CD14-positive monocyte (primary cell): ENCODE measurements at regions not wholly inside any gene's neighbourhood (a gene's known extent, or its start where the extent isn't known, plus 50 kb on each side); places are given as distances from the start of the nearest gene placed in this dataset.

Source experiments
- DNase-seq, 3 donors: peaks; one replicate each; pipeline ENCODE4 v3.0.0-alpha.2; 2011 to 2022
- H2AFZ ChIP-seq: 2 replicates; pipeline ENCODE4 v1.6.0; 2012; ENCODE audit warnings: mild to moderate bottlenecking, low read depth, low read length, inconsistent platforms; ENCODE audit not compliant: insufficient read depth, poor library complexity, severe bottlenecking
- H3K27ac ChIP-seq, 2 donors: 1 replicate in 1 of 2; 2 replicates in 1 of 2; pipeline ENCODE4 v1.5.1; 2012 to 2013; ENCODE audit warnings: low read length in 2 of 2, control low read depth in 1 of 2, inconsistent platforms in 1 of 2, low read depth in 1 of 2, mild to moderate bottlenecking in 1 of 2
- H3K27me3 ChIP-seq, 2 donors: one replicate each; pipeline versions ENCODE4 v1.6.0 to v1.6.1; 2011 to 2013; ENCODE audit warnings: low read length in 2 of 2; ENCODE audit not compliant: control insufficient read depth in 2 of 2, insufficient read depth in 2 of 2
- H3K36me3 ChIP-seq, 2 donors: replicated peaks in 1 of 2; 1 replicate in 1 of 2; 2 replicates in 1 of 2; pipeline versions ENCODE4 v1.5.1 to v1.6.1; 2012 to 2013; ENCODE audit warnings: low read length in 2 of 2, control low read depth in 1 of 2, inconsistent platforms in 1 of 2, mild to moderate bottlenecking in 1 of 2; ENCODE audit not compliant: insufficient read depth in 2 of 2, control insufficient read depth in 1 of 2
- H3K4me1 ChIP-seq, 2 donors: 1 replicate in 1 of 2; 2 replicates in 1 of 2; pipeline versions ENCODE4 v1.5.1 to v1.6.1; 2012 to 2013; ENCODE audit warnings: low read length in 2 of 2, control low read depth in 1 of 2, inconsistent platforms in 1 of 2, mild to moderate bottlenecking in 1 of 2, moderate library complexity in 1 of 2; ENCODE audit not compliant: insufficient read depth in 2 of 2, control insufficient read depth in 1 of 2
- H3K4me2 ChIP-seq: replicated peaks from 2 replicates; pipeline ENCODE3; 2012; ENCODE audit warnings: low read length, moderate library complexity, mild to moderate bottlenecking; ENCODE audit not compliant: poor library complexity, severe bottlenecking; ENCODE audit errors: extremely low read depth
- H3K4me3 ChIP-seq, 3 experiments: fragments of 200-600 bp in 1 of 3; sonication (generic) in 1 of 3; replicated peaks in 1 of 3; 1 replicate in 2 of 3; 2 replicates in 1 of 3; pipeline ENCODE4 v1.5.1; 2011 to 2013; ENCODE audit warnings: low read length in 3 of 3, mild to moderate bottlenecking in 3 of 3, control low read depth in 2 of 3, low read depth in 2 of 3, inconsistent platforms in 1 of 3, moderate library complexity in 1 of 3
- H3K79me2 ChIP-seq: 2 replicates; pipeline ENCODE4 v1.6.0; 2012; ENCODE audit warnings: mild to moderate bottlenecking, control low read depth, inconsistent platforms, low read length, moderate library complexity; ENCODE audit not compliant: insufficient read depth
- H3K9ac ChIP-seq: 2 replicates; pipeline ENCODE4 v1.6.0; 2017; ENCODE audit warnings: low read length, mild to moderate bottlenecking; ENCODE audit not compliant: insufficient read depth, poor library complexity, severe bottlenecking
- H3K9me3 ChIP-seq, 2 donors: replicated peaks in 1 of 2; 1 replicate in 1 of 2; 2 replicates in 1 of 2; pipeline versions ENCODE4 v1.5.1 to v1.6.1; 2012 to 2013; ENCODE audit warnings: low read length in 2 of 2, control low read depth in 1 of 2; ENCODE audit not compliant: control insufficient read depth in 1 of 2, insufficient read depth in 1 of 2
- H4K20me1 ChIP-seq: 2 replicates; pipeline ENCODE4 v1.6.0; 2012; ENCODE audit warnings: mild to moderate bottlenecking, low read length, control low read depth, moderate library complexity; ENCODE audit not compliant: insufficient read depth
- H3K27ac Mint-ChIP-seq, 7 donors: one replicate each; pipeline ENCODE4 v1.8.0; 2020; ENCODE audit warnings: mild to moderate bottlenecking in 7 of 7, mixed read lengths in 7 of 7, moderate library complexity in 6 of 7, inconsistent platforms in 2 of 7
- H3K27me3 Mint-ChIP-seq, 3 donors: one replicate each; pipeline ENCODE4 v1.8.0; 2021 to 2022; ENCODE audit warnings: low read depth in 3 of 3, mild to moderate bottlenecking in 3 of 3, mixed read lengths in 3 of 3, moderate library complexity in 3 of 3, inconsistent platforms in 1 of 3
- H3K36me3 Mint-ChIP-seq, 2 donors: one replicate each; pipeline ENCODE4 v1.8.0; 2020; ENCODE audit warnings: mixed read lengths in 2 of 2, inconsistent platforms in 1 of 2, mild to moderate bottlenecking in 1 of 2
- H3K4me1 Mint-ChIP-seq: one replicate; pipeline ENCODE4 v1.8.0; 2020; ENCODE audit warnings: mild to moderate bottlenecking, mixed read lengths
- H3K4me3 Mint-ChIP-seq, 2 donors: one replicate each; pipeline ENCODE4 v1.8.0; 2020; ENCODE audit warnings: mild to moderate bottlenecking in 2 of 2, mixed read lengths in 2 of 2, moderate library complexity in 1 of 2
- H3K9me3 Mint-ChIP-seq, 7 donors: one replicate each; pipeline ENCODE4 v1.8.0; 2020 to 2022; ENCODE audit warnings: mixed read lengths in 7 of 7, mild to moderate bottlenecking in 6 of 7, moderate library complexity in 6 of 7, inconsistent platforms in 2 of 7
- CTCF ChIP-seq: fragments of 200-600 bp; IDR thresholded peaks from one replicate; pipeline ENCODE4 v1.8.0; 2022; ENCODE audit warnings: antibody characterized with exemption, mild to moderate bottlenecking
- WGBS: methylation state at CpG from one replicate; pipeline ENCODE4 v1.1.5; 2013; ENCODE audit warnings: missing lambda C conversion rate; ENCODE audit not compliant: insufficient coverage; 5-methylcytosine and 5-hydroxymethylcytosine counted together
- intact Hi-C, 2 donors: fragments of 100-400 bp; cut with micrococcal nuclease; formaldehyde crosslinking; loops; one replicate each; pipeline versions ENCODE4 v1.15.0 to v1.15.1; 2023

GRCh38 chr21:20259031-20259867, 739.0 kb upstream of the NCAM2 start:
- intact Hi-C loops = no loop called here
- no peak overlapping the region for H3K4me3 ChIP-seq
- no peak overlapping the region for H3K4me3 Mint-ChIP-seq
- no peak overlapping the region for H3K9ac ChIP-seq
- no peaks in the 10 kb centered on the region for H3K79me2 ChIP-seq
- H3K27me3 ChIP-seq = no peaks in the 10 kb centered on the region
- H3K27ac ChIP-seq = no peak overlapping the region
- H3K4me2 ChIP-seq = no peak overlapping the region
- WGBS = 72% methylated on average over 2 of the region's 7 CpGs
- peaks cover 34% of the 10 kb centered on the region for H3K4me1 Mint-ChIP-seq
- DNase-seq = no peak
- no peak overlapping the region for H2AFZ ChIP-seq
- H3K36me3 ChIP-seq = no peaks in the 10 kb centered on the region
- H3K27me3 Mint-ChIP-seq = no peaks in the 10 kb centered on the region
- no peak for TF ChIP-seq CTCF
- peaks cover 4 to 15% of the 10 kb centered on the region in 2 donors for H3K4me1 ChIP-seq
- H3K9me3 ChIP-seq = peaks cover 3 to 5% of the 10 kb centered on the region in 2 donors
- no peak overlapping the region for H3K27ac Mint-ChIP-seq
- H4K20me1 ChIP-seq = no peaks in the 10 kb centered on the region
- no peaks in the 10 kb centered on the region for H3K36me3 Mint-ChIP-seq
- peaks cover under 1 to 6% (median 3%) of the 10 kb centered on the region in 7 donors for H3K9me3 Mint-ChIP-seq

GRCh38 chr21:20260124-20260523, 738.1 kb upstream of the NCAM2 start:
- TF ChIP-seq CTCF = no peak
- peaks cover 4 to 15% of the 10 kb centered on the region in 2 donors for H3K4me1 ChIP-seq
- no peaks in the 10 kb centered on the region for H3K79me2 ChIP-seq
- no peak overlapping the region for H3K4me3 Mint-ChIP-seq
- DNase-seq = no peak
- H2AFZ ChIP-seq = no peak overlapping the region
- WGBS = no CpG with 5 or more reads among the region's 1 CpG
- no peak overlapping the region for H3K9ac ChIP-seq
- no peaks in the 10 kb centered on the region for H4K20me1 ChIP-seq
- intact Hi-C loops = no loop called here
- H3K4me3 ChIP-seq = no peak overlapping the region
- no peak overlapping the region for H3K4me2 ChIP-seq
- H3K4me1 Mint-ChIP-seq = peaks cover 34% of the 10 kb centered on the region
- H3K9me3 ChIP-seq = peaks cover 10 to 11% of the 10 kb centered on the region in 2 donors
- H3K36me3 ChIP-seq = no peaks in the 10 kb centered on the region
- H3K9me3 Mint-ChIP-seq = peaks cover 5 to 11% (median 10%) of the 10 kb centered on the region in 7 donors
- no peaks in the 10 kb centered on the region for H3K27me3 ChIP-seq
- H3K36me3 Mint-ChIP-seq = no peaks in the 10 kb centered on the region
- H3K27ac ChIP-seq = no peak overlapping the region
- no peaks in the 10 kb centered on the region for H3K27me3 Mint-ChIP-seq
- no peak overlapping the region for H3K27ac Mint-ChIP-seq
